ENCODE measurements at regions not wholly inside any gene's neighbourhood (a gene's known extent, or its start where the extent isn't known, plus 50 kb on each side); places are given as distances from the start of the nearest gene placed in this dataset.

DNA sequence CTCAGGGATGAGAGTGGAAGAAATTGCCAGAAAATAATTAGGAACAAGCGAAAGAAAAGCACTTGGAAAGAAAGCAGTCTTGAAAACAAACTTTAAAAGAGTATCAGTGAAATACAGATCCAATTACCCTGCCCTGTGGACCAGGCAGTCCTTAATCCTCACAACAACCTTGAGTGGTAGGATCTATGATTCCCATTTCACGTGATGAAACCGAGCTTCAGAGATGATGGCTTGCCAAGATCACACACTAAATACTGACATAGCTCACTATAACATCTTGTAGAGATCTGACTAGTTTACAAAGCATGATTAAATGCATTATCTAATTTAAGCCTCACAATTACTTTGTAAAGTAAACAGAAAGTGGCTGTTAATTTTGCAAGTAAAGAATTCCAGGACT lies 55.5 kb upstream of the ABCA1 start:
- H3K9me2 ChIP-seq: no peaks in the 10 kb centered on the region
- H3K27ac ChIP-seq (ENCODE audit: low read depth in 2 of 2, low read length in 1 of 2): no peak overlapping the region
- TF ChIP-seq NRF1 (IDR thresholded peaks at IDR 0.05; ENCODE audit: low read depth, low read length) (no peak), FOSL2 (IDR thresholded peaks at IDR 0.05; ENCODE audit: borderline replicate concordance, low read depth) (no peak), RFX5 (IDR thresholded peaks at IDR 0.05; ENCODE audit: low read length) (no peak), GATA2 (CRISPR knock-in tag; IDR thresholded peaks at IDR 0.05) (no peak), MXI1 (IDR thresholded peaks at IDR 0.05; ENCODE audit: low read depth, low read length) (no peak), POLR2AphosphoS5 (IDR thresholded peaks at IDR 0.05; ENCODE audit: low read depth, low read length) (no peak)
- TF ChIP-seq, protein P1, sequence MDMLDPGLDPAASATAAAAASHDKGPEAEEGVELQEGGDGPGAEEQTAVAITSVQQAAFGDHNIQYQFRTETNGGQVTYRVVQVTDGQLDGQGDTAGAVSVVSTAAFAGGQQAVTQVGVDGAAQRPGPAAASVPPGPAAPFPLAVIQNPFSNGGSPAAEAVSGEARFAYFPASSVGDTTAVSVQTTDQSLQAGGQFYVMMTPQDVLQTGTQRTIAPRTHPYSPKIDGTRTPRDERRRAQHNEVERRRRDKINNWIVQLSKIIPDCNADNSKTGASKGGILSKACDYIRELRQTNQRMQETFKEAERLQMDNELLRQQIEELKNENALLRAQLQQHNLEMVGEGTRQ (IDR thresholded peaks at IDR 0.05; ENCODE audit: borderline replicate concordance, low read depth, low read length): no peak
- no peak overlapping the region for H3K9ac ChIP-seq
- POLR2A ChIA-PET: no interaction called here
- H2AFZ ChIP-seq (ENCODE audit: low read depth): no peak overlapping the region
- H3K4me3 ChIP-seq (ENCODE audit: low read depth in 2 of 2, low read length in 1 of 2): no peak overlapping the region
- H3K79me2 ChIP-seq (ENCODE audit: insufficient read depth): no peaks in the 10 kb centered on the region
- H3K27me3 ChIP-seq (ENCODE audit: insufficient read depth): no peaks in the 10 kb centered on the region
- CTCF ChIA-PET: interaction anchor here (1.6 kb wide), 1 partner anchor 121 kb away, joined by 4 read pairs; no protein-coding TSS in a partner anchor
- no peaks in the 10 kb centered on the region for H3F3A ChIP-seq (replicated peaks; ENCODE audit: insufficient read depth)
- H3K4me1 ChIP-seq (ENCODE audit: control insufficient read depth in 1 of 2, insufficient read depth in 2 of 2, low read depth in 1 of 2, low read length in 1 of 2): peaks cover 0 to 12% of the 10 kb centered on the region in 2 experiments; a peak in 2 of 4 replicates
- H3K36me3 ChIP-seq (replicated peaks in 1 of 2; ENCODE audit: control insufficient read depth in 1 of 2, insufficient read depth in 2 of 2, low read length in 1 of 2): no peaks in the 10 kb centered on the region
- no peak for DNase-seq
- no peaks in the 10 kb centered on the region for H4K20me1 ChIP-seq (ENCODE audit: insufficient read depth)
- WGBS (ENCODE audit: low lambda C conversion rate): 90% methylated on average over 3 of the region's 3 CpGs
- no peak overlapping the region for H3K4me2 ChIP-seq
- H3K9me3 ChIP-seq: no peaks in the 10 kb centered on the region

- TF ChIP-seq, protein P2, sequence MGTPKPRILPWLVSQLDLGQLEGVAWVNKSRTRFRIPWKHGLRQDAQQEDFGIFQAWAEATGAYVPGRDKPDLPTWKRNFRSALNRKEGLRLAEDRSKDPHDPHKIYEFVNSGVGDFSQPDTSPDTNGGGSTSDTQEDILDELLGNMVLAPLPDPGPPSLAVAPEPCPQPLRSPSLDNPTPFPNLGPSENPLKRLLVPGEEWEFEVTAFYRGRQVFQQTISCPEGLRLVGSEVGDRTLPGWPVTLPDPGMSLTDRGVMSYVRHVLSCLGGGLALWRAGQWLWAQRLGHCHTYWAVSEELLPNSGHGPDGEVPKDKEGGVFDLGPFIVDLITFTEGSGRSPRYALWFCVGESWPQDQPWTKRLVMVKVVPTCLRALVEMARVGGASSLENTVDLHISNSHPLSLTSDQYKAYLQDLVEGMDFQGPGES (IDR thresholded peaks at IDR 0.05; ENCODE audit: low read depth, low read length): no peak
- no peak for TF ChIP-seq MEF2A (IDR thresholded peaks at IDR 0.05; ENCODE audit: borderline replicate concordance, low read depth)
- TF ChIP-seq GABPA (IDR thresholded peaks at IDR 0.05; ENCODE audit: low read depth): no peak
- TF ChIP-seq FOXM1 (IDR thresholded peaks at IDR 0.05; ENCODE audit: low read depth): no peak
- TF ChIP-seq RFX5 (IDR thresholded peaks at IDR 0.05; ENCODE audit: low read length): no peak
- TF ChIP-seq JUND (IDR thresholded peaks at IDR 0.05): no peak
- TF ChIP-seq, protein P3, sequence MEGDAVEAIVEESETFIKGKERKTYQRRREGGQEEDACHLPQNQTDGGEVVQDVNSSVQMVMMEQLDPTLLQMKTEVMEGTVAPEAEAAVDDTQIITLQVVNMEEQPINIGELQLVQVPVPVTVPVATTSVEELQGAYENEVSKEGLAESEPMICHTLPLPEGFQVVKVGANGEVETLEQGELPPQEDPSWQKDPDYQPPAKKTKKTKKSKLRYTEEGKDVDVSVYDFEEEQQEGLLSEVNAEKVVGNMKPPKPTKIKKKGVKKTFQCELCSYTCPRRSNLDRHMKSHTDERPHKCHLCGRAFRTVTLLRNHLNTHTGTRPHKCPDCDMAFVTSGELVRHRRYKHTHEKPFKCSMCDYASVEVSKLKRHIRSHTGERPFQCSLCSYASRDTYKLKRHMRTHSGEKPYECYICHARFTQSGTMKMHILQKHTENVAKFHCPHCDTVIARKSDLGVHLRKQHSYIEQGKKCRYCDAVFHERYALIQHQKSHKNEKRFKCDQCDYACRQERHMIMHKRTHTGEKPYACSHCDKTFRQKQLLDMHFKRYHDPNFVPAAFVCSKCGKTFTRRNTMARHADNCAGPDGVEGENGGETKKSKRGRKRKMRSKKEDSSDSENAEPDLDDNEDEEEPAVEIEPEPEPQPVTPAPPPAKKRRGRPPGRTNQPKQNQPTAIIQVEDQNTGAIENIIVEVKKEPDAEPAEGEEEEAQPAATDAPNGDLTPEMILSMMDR (IDR thresholded peaks at IDR 0.05): no peak
- WGBS (ENCODE audit: low lambda C conversion rate): 88% methylated on average over 5 of the region's 5 CpGs
- Histone ChIP-seq H3K27ac (ENCODE audit: low read depth in 2 of 2, low read length in 1 of 2) (no peak overlapping the region), H3F3A (replicated peaks; ENCODE audit: insufficient read depth) (no peaks in the 10 kb centered on the region), H2AFZ (ENCODE audit: low read depth) (no peak overlapping the region), H3K36me3 (replicated peaks in 1 of 2; ENCODE audit: control insufficient read depth in 1 of 2, insufficient read depth in 2 of 2, low read length in 1 of 2) (no peaks in the 10 kb centered on the region), H3K4me3 (ENCODE audit: low read depth in 2 of 2, low read length in 1 of 2) (no peak overlapping the region), H4K20me1 (ENCODE audit: insufficient read depth) (no peaks in the 10 kb centered on the region), H3K4me1 (ENCODE audit: control insufficient read depth in 1 of 2, insufficient read depth in 2 of 2, low read depth in 1 of 2, low read length in 1 of 2) (peaks cover 0 to 12% of the 10 kb centered on the region in 2 experiments; a peak in 2 of 4 replicates), H3K9ac (no peak overlapping the region), H3K79me2 (ENCODE audit: insufficient read depth) (no peaks in the 10 kb centered on the region), H3K9me2 (no peaks in the 10 kb centered on the region), H3K9me3 (no peaks in the 10 kb centered on the region), H3K4me2 (no peak overlapping the region), H3K27me3 (ENCODE audit: insufficient read depth) (no peaks in the 10 kb centered on the region)
- ChIA-PET POLR2A (no interaction called here), CTCF (interaction anchor here (1.6 to 1.7 kb wide), 2 partner anchors 10 to 121 kb away, joined by 4 to 5 read pairs; no protein-coding TSS in a partner anchor)
- no peak for DNase-seq
Measured at GRCh38 chr9:104984121-104984520, 56.2 kb upstream of the ABCA1 start.
